ENCODE measurements at regions not wholly inside any gene's neighbourhood (a gene's known extent, or its start where the extent isn't known, plus 50 kb on each side); places are given as distances from the start of the nearest gene placed in this dataset.
A peak's percentile ranks its signal among the peaks of the same experiment; 100 is the strongest.

GRCh38 chr4:107210450-107211239, 174.5 kb upstream of the DKK2 start:
- Histone ChIP-seq H3K27ac (no peak overlapping the region), H3K9me3 (ENCODE audit: low read depth) (no peaks in the 10 kb centered on the region), H4K20me1 (ENCODE audit: insufficient read depth, poor library complexity, severe bottlenecking) (no peaks in the 10 kb centered on the region), H2AFZ (peak overlapping the region; percentile 36), H3K79me2 (no peaks in the 10 kb centered on the region), H3K27me3 (no peaks in the 10 kb centered on the region), H3K9me2 (replicated peaks; ENCODE audit: insufficient read depth) (no peaks in the 10 kb centered on the region), H3K36me3 (replicated peaks; ENCODE audit: insufficient read depth, low read depth) (no peaks in the 10 kb centered on the region), H3K4me2 (peak overlapping the region; percentile 66), H3K4me3 (no peak overlapping the region), H3K4me1 (ENCODE audit: insufficient read depth) (peaks cover 4% of the 10 kb centered on the region)
- TF ChIP-seq EZH2phosphoT487 (IDR thresholded peaks at IDR 0.05; ENCODE audit: low read depth, severe bottlenecking, unreplicated experiment): no peak
- no peak for TF ChIP-seq CTCF (IDR thresholded peaks at IDR 0.05; ENCODE audit: poor library complexity)
- no peak for TF ChIP-seq EZH2 (IDR thresholded peaks at IDR 0.05; ENCODE audit: borderline replicate concordance)
- no peak for DNase-seq (ENCODE audit: low spot score)
- 62% methylated on average over 13 of the region's 13 CpGs for WGBS (ENCODE audit: low lambda C conversion rate, missing lambda C conversion rate)

- no peak overlapping the region for H3K27ac ChIP-seq
- no peaks in the 10 kb centered on the region for H3K9me3 ChIP-seq (ENCODE audit: low read depth)
- H3K36me3 ChIP-seq (replicated peaks; ENCODE audit: insufficient read depth, low read depth): no peaks in the 10 kb centered on the region
- no peak for TF ChIP-seq EZH2phosphoT487 (IDR thresholded peaks at IDR 0.05; ENCODE audit: low read depth, severe bottlenecking, unreplicated experiment)
- no peak for TF ChIP-seq CTCF (IDR thresholded peaks at IDR 0.05; ENCODE audit: poor library complexity)
- TF ChIP-seq EZH2 (IDR thresholded peaks at IDR 0.05; ENCODE audit: borderline replicate concordance): no peak
- H3K4me1 ChIP-seq (ENCODE audit: insufficient read depth): no peaks in the 10 kb centered on the region
- WGBS (ENCODE audit: low lambda C conversion rate, missing lambda C conversion rate): 95% methylated on average over 8 of the region's 8 CpGs
- H2AFZ ChIP-seq: no peak overlapping the region
- H3K27me3 ChIP-seq: no peaks in the 10 kb centered on the region
- no peak overlapping the region for H3K4me3 ChIP-seq
- no peaks in the 10 kb centered on the region for H3K9me2 ChIP-seq (replicated peaks; ENCODE audit: insufficient read depth)
- H3K4me2 ChIP-seq: no peak overlapping the region
- no peaks in the 10 kb centered on the region for H3K79me2 ChIP-seq
- no peak for DNase-seq (ENCODE audit: low spot score)
- H4K20me1 ChIP-seq (ENCODE audit: insufficient read depth, poor library complexity, severe bottlenecking): no peaks in the 10 kb centered on the region
These were observed 167.6 kb upstream of the DKK2 start for GRCh38 chr4:107203733-107204132.

- no peak overlapping the region for H3K27ac ChIP-seq
- H3K4me3 ChIP-seq: no peak overlapping the region
- WGBS (ENCODE audit: low lambda C conversion rate, missing lambda C conversion rate): 85% methylated on average over 7 of the region's 7 CpGs
- no peak overlapping the region for H2AFZ ChIP-seq
- no peaks in the 10 kb centered on the region for H3K79me2 ChIP-seq
- H3K4me1 ChIP-seq (ENCODE audit: insufficient read depth): no peaks in the 10 kb centered on the region
- DNase-seq (ENCODE audit: low spot score): no peak
- no peaks in the 10 kb centered on the region for H3K27me3 ChIP-seq
- no peaks in the 10 kb centered on the region for H3K36me3 ChIP-seq (replicated peaks; ENCODE audit: insufficient read depth, low read depth)
- H3K9me3 ChIP-seq (ENCODE audit: low read depth): no peaks in the 10 kb centered on the region
- no peaks in the 10 kb centered on the region for H4K20me1 ChIP-seq (ENCODE audit: insufficient read depth, poor library complexity, severe bottlenecking)
- H3K4me2 ChIP-seq: no peak overlapping the region
- no peaks in the 10 kb centered on the region for H3K9me2 ChIP-seq (replicated peaks; ENCODE audit: insufficient read depth)
- TF ChIP-seq EZH2phosphoT487 (IDR thresholded peaks at IDR 0.05; ENCODE audit: low read depth, severe bottlenecking, unreplicated experiment): no peak
- TF ChIP-seq EZH2 (IDR thresholded peaks at IDR 0.05; ENCODE audit: borderline replicate concordance): no peak
- TF ChIP-seq CTCF (IDR thresholded peaks at IDR 0.05; ENCODE audit: poor library complexity): no peak
These were observed 166.6 kb upstream of the DKK2 start for GRCh38 chr4:107202744-107203143.

Measured in hepatocyte (in vitro differentiated cells).